CD4-positive, CD25-positive, alpha-beta regulatory T cell (primary cell): ENCODE measurements at regions not wholly inside any gene's neighbourhood (a gene's known extent, or its start where the extent isn't known, plus 50 kb on each side); places are given as distances from the start of the nearest gene placed in this dataset.
A peak's percentile ranks its signal among the peaks of the same experiment; 100 is the strongest.

ENCODE experiments used
- ATAC-seq, 2 donors: fragments of 150-1000 bp; cut with Tn5 transposase; one replicate each; pipeline ENCODE4 v1.10.0; 2021; ENCODE audit warnings: low read depth in 2 of 2, moderate number of reproducible peaks in 2 of 2, moderate library complexity in 1 of 2
- DNase-seq, 3 donors: peaks; one replicate each; pipeline versions ENCODE4 v3.0.0 to v3.0.0-alpha.2; 2012 to 2022; ENCODE audit warnings: mixed read lengths in 1 of 3
- H3K27ac ChIP-seq: one replicate; pipeline ENCODE4 v1.7.0; 2013; ENCODE audit warnings: mild to moderate bottlenecking, low read length; ENCODE audit not compliant: insufficient read depth, poor library complexity, severe bottlenecking
- H3K27me3 ChIP-seq: one replicate; pipeline ENCODE4 v1.7.0; 2013; ENCODE audit warnings: low read length; ENCODE audit not compliant: control insufficient read depth, insufficient read depth
- H3K36me3 ChIP-seq: one replicate; pipeline ENCODE4 v1.7.0; 2013; ENCODE audit warnings: mild to moderate bottlenecking, low read length, moderate library complexity; ENCODE audit not compliant: control insufficient read depth, insufficient read depth
- H3K4me1 ChIP-seq: 2 replicates; pipeline ENCODE4 v1.7.0; 2013; ENCODE audit warnings: mild to moderate bottlenecking, low read length; ENCODE audit not compliant: insufficient read depth, control insufficient read depth, poor library complexity, severe bottlenecking
- H3K4me3 ChIP-seq: one replicate; pipeline ENCODE4 v1.7.0; 2013; ENCODE audit warnings: low read depth, mild to moderate bottlenecking, low read length, moderate library complexity
- H3K9me3 ChIP-seq, 2 experiments: 1 replicate in 1 of 2; 2 replicates in 1 of 2; pipeline ENCODE4 v1.7.0; 2013; ENCODE audit warnings: low read length in 2 of 2, mild to moderate bottlenecking in 1 of 2, moderate library complexity in 1 of 2; ENCODE audit not compliant: control insufficient read depth in 2 of 2
- H3K27ac Mint-ChIP-seq, 3 donors: one replicate each; pipeline ENCODE4 v1.8.0; 2020 to 2022; ENCODE audit warnings: mild to moderate bottlenecking in 3 of 3, mixed read lengths in 3 of 3, moderate library complexity in 2 of 3
- H3K27me3 Mint-ChIP-seq: one replicate; pipeline ENCODE4 v1.8.0; 2022; ENCODE audit warnings: mild to moderate bottlenecking, mixed read lengths
- H3K36me3 Mint-ChIP-seq: one replicate; pipeline ENCODE4 v1.8.0; 2020; ENCODE audit warnings: mixed read lengths
- H3K4me1 Mint-ChIP-seq, 4 donors: one replicate each; pipeline ENCODE4 v1.8.0; 2020 to 2022; ENCODE audit warnings: mixed read lengths in 4 of 4, mild to moderate bottlenecking in 1 of 4
- H3K4me3 Mint-ChIP-seq, 4 donors: one replicate each; pipeline ENCODE4 v1.8.0; 2020 to 2022; ENCODE audit warnings: mild to moderate bottlenecking in 4 of 4, mixed read lengths in 4 of 4, moderate library complexity in 3 of 4
- H3K9me3 Mint-ChIP-seq, 7 donors: one replicate each; pipeline ENCODE4 v1.8.0; 2020 to 2022; ENCODE audit warnings: mixed read lengths in 7 of 7, mild to moderate bottlenecking in 3 of 7, moderate library complexity in 2 of 7

DNA sequence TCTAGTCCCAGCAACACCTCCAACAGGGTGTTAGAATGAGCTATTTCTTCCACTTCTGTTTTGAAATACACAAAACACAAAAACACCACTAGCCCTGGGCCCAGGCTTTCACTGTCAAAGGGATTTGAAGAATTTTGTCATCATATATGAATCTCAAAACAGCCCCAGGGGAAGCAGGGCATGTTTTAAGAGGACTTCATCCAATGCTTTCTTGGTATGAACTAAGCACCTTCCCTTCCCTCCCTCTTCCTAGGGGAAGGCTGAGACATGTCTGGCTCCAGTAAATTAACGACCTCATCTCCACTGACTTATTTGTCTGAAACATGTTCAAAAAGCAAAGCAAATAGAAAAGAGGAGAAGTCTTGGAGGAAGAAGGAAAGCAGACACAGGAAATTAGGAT, 75.7 kb upstream of the INCENP start:
- peak overlapping the region in 1 of 3 donors; percentile 17 for H3K27ac Mint-ChIP-seq
- Histone ChIP-seq H3K9me3 (no peaks in the 10 kb centered on the region), H3K27ac (no peak overlapping the region), H3K36me3 (no peaks in the 10 kb centered on the region), H3K27me3 (no peaks in the 10 kb centered on the region), H3K4me1 (no peaks in the 10 kb centered on the region), H3K4me3 (no peak overlapping the region)
- peaks cover 0 to 6% (median 0%) of the 10 kb centered on the region in 4 donors for H3K4me1 Mint-ChIP-seq
- H3K4me3 Mint-ChIP-seq, result no peak overlapping the region
- H3K9me3 Mint-ChIP-seq, result no peaks in the 10 kb centered on the region
- no peak for ATAC-seq
- peaks cover 26% of the 10 kb centered on the region for H3K27me3 Mint-ChIP-seq
- H3K36me3 Mint-ChIP-seq, result no peaks in the 10 kb centered on the region
- DNase-seq, result no peak

DNA sequence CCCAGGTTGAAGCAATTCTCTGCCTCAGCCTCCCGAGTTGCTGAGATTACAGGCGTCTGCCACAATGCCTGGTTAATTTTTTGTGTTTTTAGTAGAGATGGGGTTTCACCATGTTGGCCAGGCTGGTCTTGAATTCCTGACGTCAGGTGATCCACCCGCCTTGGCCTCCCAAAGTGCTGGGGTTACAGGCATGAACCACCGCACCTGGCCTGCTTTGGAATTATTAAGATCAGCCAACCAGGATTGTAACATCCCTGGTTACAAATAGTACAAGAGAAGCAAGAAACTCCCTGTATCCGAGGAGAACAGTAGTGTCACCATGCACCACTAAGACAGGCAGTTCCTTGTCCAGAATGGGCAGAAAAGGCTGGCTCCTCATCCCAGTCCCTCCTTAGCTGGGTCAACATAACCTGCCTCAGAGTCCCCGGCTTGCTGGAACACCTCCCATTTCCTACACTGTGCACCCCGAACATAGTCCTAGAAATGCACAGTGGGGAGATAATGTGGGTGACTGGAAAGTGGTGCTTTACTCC, 77.2 kb upstream of the INCENP start:
- DNase-seq (no peak), ATAC-seq (no peak)
- Mint-ChIP-seq H3K36me3 (no peaks in the 10 kb centered on the region), H3K4me3 (no peak overlapping the region), H3K4me1 (peaks cover 0 to 6% (median 2%) of the 10 kb centered on the region in 4 donors), H3K27ac (no peak overlapping the region), H3K27me3 (peaks cover 26% of the 10 kb centered on the region), H3K9me3 (no peaks in the 10 kb centered on the region)
- H3K27ac ChIP-seq, result no peak overlapping the region
- H3K4me3 ChIP-seq, result no peak overlapping the region
- no peaks in the 10 kb centered on the region for H3K36me3 ChIP-seq
- H3K27me3 ChIP-seq, result no peaks in the 10 kb centered on the region
- no peaks in the 10 kb centered on the region for H3K4me1 ChIP-seq
- no peaks in the 10 kb centered on the region for H3K9me3 ChIP-seq

DNA sequence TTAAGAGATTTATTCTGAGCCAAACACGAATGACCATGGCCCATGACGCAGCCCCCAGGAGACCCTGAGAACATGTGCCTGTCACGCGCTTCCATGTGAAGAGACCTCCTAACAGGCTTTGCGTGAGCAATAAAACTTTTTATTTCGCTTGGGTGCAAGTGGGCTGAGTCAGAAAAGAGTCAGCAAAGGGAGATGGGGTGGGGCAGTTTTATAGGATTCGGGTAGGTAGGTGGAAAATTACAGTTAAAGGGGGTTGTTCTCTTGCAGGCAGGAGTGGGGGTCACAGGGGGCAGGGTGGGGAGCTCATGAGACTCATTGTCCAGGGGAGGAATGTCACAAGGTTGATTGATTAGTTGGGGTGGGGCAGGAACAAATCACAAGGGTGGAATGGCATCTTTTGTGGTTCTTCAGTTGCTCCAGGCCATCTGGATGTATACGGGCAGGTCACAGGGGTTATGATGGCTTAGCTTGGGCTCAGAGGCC, 77.2 kb upstream of the FTH1 start:
- Mint-ChIP-seq H3K4me1 (peaks cover 0 to 6% (median 2%) of the 10 kb centered on the region in 4 donors), H3K27ac (peak overlapping the region; percentile 27 to 67 (median 57)), H3K36me3 (no peaks in the 10 kb centered on the region), H3K4me3 (no peak overlapping the region), H3K9me3 (peaks cover 0 to 2% (median 0%) of the 10 kb centered on the region in 7 donors), H3K27me3 (peaks cover 24% of the 10 kb centered on the region)
- Histone ChIP-seq H3K4me3 (no peak overlapping the region), H3K36me3 (no peaks in the 10 kb centered on the region), H3K9me3 (no peaks in the 10 kb centered on the region), H3K27me3 (no peaks in the 10 kb centered on the region), H3K4me1 (no peaks in the 10 kb centered on the region), H3K27ac (no peak overlapping the region)
- ATAC-seq (no peak), DNase-seq (no peak)

DNA sequence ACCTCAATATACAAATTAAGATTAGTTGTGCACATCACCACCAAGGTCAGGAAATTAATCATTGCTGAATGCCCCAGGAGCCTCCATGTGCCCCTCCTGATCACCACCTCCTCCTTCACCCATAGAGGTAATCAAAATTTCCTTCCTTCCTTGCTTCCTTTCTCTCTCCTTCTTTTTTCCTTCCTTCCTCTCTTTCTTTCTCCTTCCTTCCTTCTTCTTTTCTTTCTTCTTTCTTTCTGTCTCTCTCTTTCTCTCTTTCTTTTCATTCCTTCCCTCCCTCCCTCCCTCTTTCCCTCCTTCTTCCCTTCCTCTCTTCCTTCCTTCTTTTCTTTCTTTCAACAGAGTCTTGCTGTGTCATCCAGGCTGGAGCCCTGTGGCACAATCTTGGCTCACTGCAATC, 67.9 kb upstream of the FTH1 start:
- Histone ChIP-seq H3K27ac (no peak overlapping the region), H3K4me1 (no peaks in the 10 kb centered on the region), H3K36me3 (no peaks in the 10 kb centered on the region), H3K27me3 (no peaks in the 10 kb centered on the region), H3K4me3 (no peak overlapping the region), H3K9me3 (no peaks in the 10 kb centered on the region)
- peak overlapping the region in 1 of 3 donors; percentile 31 for H3K27ac Mint-ChIP-seq
- DNase-seq (no peak), ATAC-seq (no peak)
- H3K4me3 Mint-ChIP-seq, result peak overlapping the region in 1 of 4 donors; percentile 73
- peaks cover 0 to 6% (median 1%) of the 10 kb centered on the region in 7 donors for H3K9me3 Mint-ChIP-seq
- H3K27me3 Mint-ChIP-seq, result peaks cover 51% of the 10 kb centered on the region
- peaks cover 3% of the 10 kb centered on the region for H3K36me3 Mint-ChIP-seq
- H3K4me1 Mint-ChIP-seq, result peaks cover 0 to 10% (median 7%) of the 10 kb centered on the region in 4 donors

DNA sequence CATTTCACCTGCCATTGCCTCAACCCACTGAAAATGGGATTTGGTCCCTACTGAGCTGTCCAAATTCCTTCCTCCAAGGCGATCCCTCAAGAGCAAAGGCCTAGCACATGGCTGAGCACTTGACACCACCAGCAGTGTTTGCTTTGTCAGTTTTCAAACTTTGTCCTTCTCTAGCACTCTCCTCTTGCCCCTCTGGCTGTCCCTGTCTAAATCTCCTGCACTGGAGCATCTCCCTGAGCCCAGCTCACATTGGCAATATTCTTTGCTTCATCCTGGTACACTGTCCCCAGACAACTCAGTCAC, 66.6 kb upstream of the FTH1 start:
- H3K27me3 ChIP-seq, result no peaks in the 10 kb centered on the region
- DNase-seq (no peak), ATAC-seq (no peak)
- Mint-ChIP-seq H3K9me3 (peaks cover 0 to 8% (median 1%) of the 10 kb centered on the region in 7 donors), H3K27ac (peak overlapping the region in 1 of 3 donors; percentile 75), H3K4me1 (peaks cover 0 to 9% (median 5%) of the 10 kb centered on the region in 4 donors), H3K36me3 (peaks cover 3% of the 10 kb centered on the region), H3K27me3 (peaks cover 45% of the 10 kb centered on the region), H3K4me3 (no peak overlapping the region)
- no peak overlapping the region for H3K4me3 ChIP-seq
- no peak overlapping the region for H3K27ac ChIP-seq
- no peaks in the 10 kb centered on the region for H3K9me3 ChIP-seq
- no peaks in the 10 kb centered on the region for H3K4me1 ChIP-seq
- no peaks in the 10 kb centered on the region for H3K36me3 ChIP-seq

DNA sequence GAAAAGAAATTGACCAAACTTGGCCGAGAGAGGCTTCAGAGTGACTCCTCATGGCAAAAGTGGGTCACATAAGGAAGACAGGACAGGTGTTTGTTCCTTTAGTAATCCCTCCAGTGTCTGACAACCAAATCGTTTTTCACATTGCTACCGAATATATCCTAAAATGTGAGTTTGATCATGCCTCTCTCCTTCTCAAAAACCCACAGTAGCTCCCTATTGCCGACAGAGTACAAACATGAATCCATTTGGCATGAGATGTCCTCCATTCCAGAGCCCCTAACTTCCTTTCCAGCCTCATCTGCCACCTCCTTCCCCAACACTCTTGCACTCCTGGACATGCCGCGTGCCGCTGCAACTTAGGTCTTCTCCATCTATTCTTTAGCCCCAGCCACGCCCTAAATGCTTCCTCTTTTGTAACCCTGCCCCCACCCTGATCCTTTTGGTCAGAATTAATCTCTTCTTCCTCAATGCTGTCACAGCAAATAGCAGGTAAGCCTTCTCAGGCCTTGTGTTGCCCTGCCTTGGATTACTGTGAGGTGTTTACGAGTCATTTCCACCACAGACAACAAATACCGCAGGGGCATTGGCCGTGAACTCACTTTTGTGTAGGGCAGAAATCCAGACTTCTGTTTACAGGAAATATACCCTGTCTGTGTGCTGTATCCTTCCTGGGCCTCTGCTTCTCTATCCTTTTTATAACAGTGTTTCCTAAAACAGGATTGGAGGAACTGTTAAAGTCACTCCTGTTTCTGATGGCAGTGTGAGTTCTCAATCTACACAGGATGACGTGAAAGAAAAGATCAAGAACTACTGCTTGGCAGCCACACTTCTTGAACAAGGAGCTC, 66.0 kb upstream of the FTH1 start:
- peaks cover 40% of the 10 kb centered on the region for H3K27me3 Mint-ChIP-seq
- ATAC-seq (no peak), DNase-seq (no peak)
- H3K4me3 ChIP-seq, result no peak overlapping the region
- H3K4me3 Mint-ChIP-seq, result no peak overlapping the region
- H3K4me1 Mint-ChIP-seq, result peaks cover 0 to 9% (median 5%) of the 10 kb centered on the region in 4 donors
- H3K9me3 ChIP-seq, result no peaks in the 10 kb centered on the region
- H3K27me3 ChIP-seq, result no peaks in the 10 kb centered on the region
- peaks cover 3% of the 10 kb centered on the region for H3K36me3 Mint-ChIP-seq
- peaks cover 0 to 8% (median under 1%) of the 10 kb centered on the region in 7 donors for H3K9me3 Mint-ChIP-seq
- H3K36me3 ChIP-seq, result no peaks in the 10 kb centered on the region
- no peaks in the 10 kb centered on the region for H3K4me1 ChIP-seq
- H3K27ac Mint-ChIP-seq, result no peak overlapping the region
- H3K27ac ChIP-seq, result no peak overlapping the region

- H3K27me3 ChIP-seq, result no peaks in the 10 kb centered on the region
- H3K27me3 Mint-ChIP-seq, result peaks cover 15% of the 10 kb centered on the region
- H3K27ac ChIP-seq, result no peak overlapping the region
- peaks cover 7 to 24% (median 16%) of the 10 kb centered on the region in 4 donors for H3K4me1 Mint-ChIP-seq
- peaks cover 0 to 6% (median 0%) of the 10 kb centered on the region in 7 donors for H3K9me3 Mint-ChIP-seq
- no peaks in the 10 kb centered on the region for H3K9me3 ChIP-seq
- peaks cover 3% of the 10 kb centered on the region for H3K36me3 Mint-ChIP-seq
- DNase-seq (no peak), ATAC-seq (no peak)
- no peak overlapping the region for H3K4me3 ChIP-seq
- H3K4me3 Mint-ChIP-seq, result peak overlapping the region in 1 of 4 donors; percentile 53
- peak overlapping the region; percentile 41 to 67 (median 67) for H3K27ac Mint-ChIP-seq
- H3K36me3 ChIP-seq, result no peaks in the 10 kb centered on the region
- peaks cover 17% of the 10 kb centered on the region for H3K4me1 ChIP-seq
Measured at GRCh38 chr11:62030071-62030684, 62.7 kb upstream of the FTH1 start.
